LNCAP (cell line): ENCODE measurements at regions not wholly inside any gene's neighbourhood (a gene's known extent, or its start where the extent isn't known, plus 50 kb on each side); places are given as distances from the start of the nearest gene placed in this dataset.

Experiments
- CTCF ChIP-seq: fragments of 450-650 bp; IDR thresholded peaks from 2 replicates; pipeline ENCODE4 v1.5.1; 2017; ENCODE audit warnings: mild to moderate bottlenecking

DNA sequence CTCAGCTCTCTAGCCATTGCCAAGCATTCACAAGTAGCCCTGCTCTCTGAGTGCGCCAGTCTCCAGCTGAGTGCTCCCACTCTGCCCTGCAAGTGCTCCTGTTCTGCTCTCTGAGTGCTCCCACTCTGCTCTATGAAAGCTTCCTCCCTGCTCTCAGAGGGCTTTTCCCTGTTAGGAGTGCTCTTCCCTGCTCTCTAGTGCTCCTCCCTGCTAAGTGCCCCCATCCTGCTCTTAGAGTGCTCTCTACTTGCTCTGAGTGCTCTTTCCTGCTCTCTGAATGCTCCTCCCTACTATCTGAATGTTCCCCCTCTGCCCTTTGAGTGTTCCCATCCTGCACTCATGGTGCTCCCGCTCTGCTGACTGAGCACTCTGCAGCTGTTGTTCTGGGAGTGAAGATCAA, 555.4 kb downstream of the NPHP4 start:
- no peak for TF ChIP-seq CTCF

GRCh38 chr1:5435414-5435813, 556.8 kb downstream of the NPHP4 start:
- no peak for TF ChIP-seq CTCF

GRCh38 chr1:5432436-5432835, 559.8 kb downstream of the NPHP4 start:
- no peak for TF ChIP-seq CTCF

GRCh38 chr1:5430911-5431697, 561.1 kb downstream of the NPHP4 start:
- no peak for TF ChIP-seq CTCF

GRCh38 chr1:5430136-5430535, 562.1 kb downstream of the NPHP4 start:
- TF ChIP-seq CTCF: no peak

DNA sequence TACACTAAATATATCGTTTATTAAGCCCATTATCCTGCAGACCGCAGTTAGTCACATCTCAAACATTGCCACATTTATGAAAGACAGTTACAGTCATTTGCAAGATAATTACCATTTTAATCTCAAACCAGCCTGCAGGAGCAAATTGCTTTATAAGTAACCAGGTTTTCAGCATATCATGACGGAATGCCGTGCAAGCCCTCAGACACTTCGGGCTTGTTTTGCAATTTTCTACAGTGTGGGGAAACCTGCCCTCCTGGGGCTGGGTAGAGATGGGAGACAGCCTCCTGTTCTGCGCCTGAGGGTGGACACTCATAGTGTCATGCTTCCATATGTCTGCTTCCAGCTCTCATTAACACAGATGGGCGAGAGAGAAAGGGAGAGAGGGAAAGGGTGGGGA, 563.9 kb downstream of the NPHP4 start:
- no peak for TF ChIP-seq CTCF

DNA sequence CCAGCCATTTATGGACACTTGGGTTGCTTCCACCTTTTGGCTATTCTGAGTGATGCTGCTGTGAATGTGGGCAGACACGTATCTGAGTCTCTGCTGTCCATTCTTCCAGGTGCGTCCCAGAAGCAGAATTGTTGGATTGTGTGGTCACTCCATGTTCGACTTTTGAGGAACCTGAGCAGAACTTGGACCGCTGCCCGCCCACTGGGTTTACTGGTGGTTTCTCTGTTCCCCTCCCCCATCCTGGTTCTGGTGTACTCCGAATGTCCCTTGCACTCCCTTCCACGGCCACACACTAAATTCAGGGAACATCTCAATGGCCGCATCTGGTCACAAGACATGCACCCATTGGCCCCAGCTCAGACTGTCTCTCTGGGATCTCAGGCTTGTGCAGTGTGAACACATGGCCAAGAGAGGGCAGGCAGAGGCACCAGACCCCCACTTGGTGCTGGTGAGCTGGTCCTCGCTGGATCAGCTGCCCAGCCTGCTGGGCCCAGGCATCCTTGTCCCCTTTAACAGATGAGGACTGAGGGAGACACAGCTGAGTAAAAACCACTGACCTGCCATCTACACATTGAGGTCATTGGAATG, 565.1 kb downstream of the NPHP4 start:
- TF ChIP-seq CTCF: no peak
